A549 (cell line): ENCODE measurements at regions not wholly inside any gene's neighbourhood (a gene's known extent, or its start where the extent isn't known, plus 50 kb on each side); places are given as distances from the start of the nearest gene placed in this dataset.

Source experiments
- ATAC-seq, 2 experiments: fragments of 200-7000 bp in 1 of 2; fragments of >200 bp in 1 of 2; cut with Nextera tagmentation in 1 of 2; cut with Tn5 transposase in 1 of 2; 3 replicates each; pipeline versions ENCODE4 v1.8.0 to v1.9.1; 2018 to 2020; ENCODE audit warnings: mild to moderate bottlenecking in 1 of 2, moderate library complexity in 1 of 2
- CTCF ChIA-PET: fragments of 300-600 bp; sonication (Branson Sonifier 250); formaldehyde crosslinking; extraction: SDS; loops from one replicate; lab custom pipeline; 2021; ENCODE audit warnings: antibody characterized with exemption, inconsistent platforms; lab: Yijun Ruan, JAX
- POLR2A ChIA-PET: fragments of 350-600 bp; formaldehyde crosslinking; extraction: SDS; loops from one replicate; lab custom pipeline; 2021; ENCODE audit warnings: antibody characterized with exemption, inconsistent platforms; lab: Yijun Ruan, JAX
- DNase-seq, 2 experiments: peaks; one replicate each; pipeline versions ENCODE4 v3.0.0 to v3.0.0-alpha.2; 2011 to 2016; ENCODE audit warnings: low read depth in 1 of 2, low spot score in 1 of 2
- FAIRE-seq: peaks from 2 replicates; lab custom pipeline; 2011; peaks lifted over from hg19 to GRCh38; lab: Jason Lieb, UNC
- H3K27ac ChIP-seq, 2 experiments: fragments of >200 bp; sonication (Bioruptor Twin); formaldehyde crosslinking; 3 replicates each; pipeline ENCODE4 v1.5.1; 2016 to 2017
- H3K4me1 ChIP-seq: fragments of >200 bp; sonication (Bioruptor Twin); formaldehyde crosslinking; 3 replicates; pipeline ENCODE4 v1.6.1; 2016
- H3K4me2 ChIP-seq: fragments of >200 bp; sonication (Bioruptor Twin); formaldehyde crosslinking; 3 replicates; pipeline ENCODE4 v1.6.1; 2016
- H3K4me3 ChIP-seq: fragments of >200 bp; sonication (Bioruptor Twin); formaldehyde crosslinking; 3 replicates; pipeline ENCODE4 v1.5.1; 2016
- H3K9me3 ChIP-seq: fragments of >200 bp; sonication (Bioruptor Twin); formaldehyde crosslinking; 3 replicates; pipeline ENCODE4 v1.6.1; 2016
- BCL3 ChIP-seq: fragments of >200 bp; sonication (Bioruptor Twin); formaldehyde crosslinking; IDR thresholded peaks from 3 replicates; pipeline ENCODE4 v1.6.1; 2016
- CHD4 ChIP-seq: fragments of 200-600 bp; sonication (generic); IDR thresholded peaks from 2 replicates; pipeline ENCODE4 v1.6.1; 2016; ENCODE audit warnings: antibody characterized with exemption, mild to moderate bottlenecking, borderline replicate concordance
- EHMT2 ChIP-seq: fragments of 200-600 bp; sonication (generic); IDR thresholded peaks from 2 replicates; pipeline ENCODE4 v1.6.1; 2016; ENCODE audit warnings: antibody characterized with exemption, low read depth, mild to moderate bottlenecking, moderate library complexity
- ELK1 ChIP-seq: fragments of 150-350 bp; IDR thresholded peaks from 2 replicates; pipeline ENCODE4 v1.6.1; 2014; ENCODE audit warnings: low read depth, mild to moderate bottlenecking, low read length
- EP300 ChIP-seq, 2 experiments: fragments of >200 bp; sonication (Bioruptor Twin); formaldehyde crosslinking; IDR thresholded peaks; 2 replicates in 1 of 2; 3 replicates in 1 of 2; pipeline ENCODE4 v1.6.1; 2016 to 2017
- ESRRA ChIP-seq: fragments of 150-350 bp; IDR thresholded peaks from 2 replicates; pipeline ENCODE4 v1.6.1; 2014; ENCODE audit warnings: mild to moderate bottlenecking, low read length, borderline replicate concordance
- FOSB ChIP-seq: fragments of 250-450 bp; sonication (Bioruptor Pico); IDR thresholded peaks from 2 replicates; pipeline ENCODE4 v1.5.0; 2020; ENCODE audit warnings: mild to moderate bottlenecking, moderate library complexity
- FOXS1 ChIP-seq: fragments of 250-450 bp; sonication (Bioruptor Pico); IDR thresholded peaks from 2 replicates; pipeline ENCODE4 v1.5.0; 2020; ENCODE audit warnings: mild to moderate bottlenecking, moderate library complexity
- GATA3 ChIP-seq: IDR thresholded peaks from 2 replicates; pipeline ENCODE4 v1.6.1; 2012; ENCODE audit warnings: borderline replicate concordance
- HEYL ChIP-seq: fragments of 250-450 bp; sonication (Bioruptor Pico); IDR thresholded peaks from 2 replicates; pipeline ENCODE4 v1.8.0; 2021; ENCODE audit warnings: mild to moderate bottlenecking, moderate library complexity
- JUNB ChIP-seq: fragments of >200 bp; sonication (Bioruptor Twin); formaldehyde crosslinking; IDR thresholded peaks from 2 replicates; pipeline ENCODE4 v1.6.1; 2016
- KDM5A ChIP-seq: fragments of 200-600 bp; sonication (generic); IDR thresholded peaks from 2 replicates; pipeline ENCODE4 v1.6.1; 2016; ENCODE audit warnings: antibody characterized with exemption, mild to moderate bottlenecking
- MAFK ChIP-seq: fragments of 450-650 bp; IDR thresholded peaks from 2 replicates; pipeline ENCODE4 v1.6.1; 2014; ENCODE audit not compliant: partially characterized antibody
- MAZ ChIP-seq: fragments of 150-350 bp; IDR thresholded peaks from 2 replicates; pipeline ENCODE4 v1.6.1; 2014; ENCODE audit warnings: antibody characterized with exemption, low read depth, low read length, borderline replicate concordance
- MYC ChIP-seq: IDR thresholded peaks from 2 replicates; pipeline ENCODE4 v1.6.1; 2012; ENCODE audit warnings: mild to moderate bottlenecking, inconsistent platforms, low read length, improper control_type of control experiment, borderline replicate concordance
- PHF8 ChIP-seq: fragments of 200-600 bp; sonication (generic); IDR thresholded peaks from 2 replicates; pipeline ENCODE4 v1.6.1; 2016; ENCODE audit warnings: low read depth, mild to moderate bottlenecking, antibody characterized with exemption, moderate library complexity, borderline replicate concordance
- RAD21 ChIP-seq, 2 experiments: fragments of >200 bp in 1 of 2; sonication (Bioruptor Twin) in 1 of 2; formaldehyde crosslinking in 1 of 2; IDR thresholded peaks in 1 of 2; conservative IDR thresholded peaks in 1 of 2; 2 replicates in 1 of 2; 3 replicates in 1 of 2; pipeline ENCODE4 v1.6.1; 2012 to 2018; ENCODE audit warnings: inconsistent platforms in 1 of 2
- RFX5 ChIP-seq: fragments of 450-650 bp; IDR thresholded peaks from 2 replicates; pipeline ENCODE4 v1.7.1; 2014; ENCODE audit warnings: antibody characterized with exemption, mild to moderate bottlenecking, moderate library complexity
- ZFP36 ChIP-seq: fragments of 450-650 bp; IDR thresholded peaks from 2 replicates; pipeline ENCODE4 v1.6.1; 2014; ENCODE audit warnings: borderline replicate concordance; ENCODE audit not compliant: partially characterized antibody
- WGBS: methylation state at CpG from one replicate; pipeline ENCODE4 v1.1.6; 2017; ENCODE audit errors: missing lambda C conversion rate; 5-methylcytosine and 5-hydroxymethylcytosine counted together
- TF ChIP-seq, protein P1 (sequence below): fragments of 450-650 bp; IDR thresholded peaks from 2 replicates; pipeline ENCODE4 v1.6.1; 2014; ENCODE audit warnings: antibody characterized with exemption

GRCh38 chr12:116458492-116458891, 100.7 kb upstream of the MAP1LC3B2 start:
- FAIRE-seq (no peak), ATAC-seq (no peak), DNase-seq (no peak)
- ChIA-PET POLR2A (no interaction called here), CTCF (no interaction called here)
- H3K4me2 ChIP-seq, result no peak overlapping the region
- no peaks in the 10 kb centered on the region for H3K9me3 ChIP-seq
- no peak for TF ChIP-seq ESRRA
- TF ChIP-seq, protein P1, sequence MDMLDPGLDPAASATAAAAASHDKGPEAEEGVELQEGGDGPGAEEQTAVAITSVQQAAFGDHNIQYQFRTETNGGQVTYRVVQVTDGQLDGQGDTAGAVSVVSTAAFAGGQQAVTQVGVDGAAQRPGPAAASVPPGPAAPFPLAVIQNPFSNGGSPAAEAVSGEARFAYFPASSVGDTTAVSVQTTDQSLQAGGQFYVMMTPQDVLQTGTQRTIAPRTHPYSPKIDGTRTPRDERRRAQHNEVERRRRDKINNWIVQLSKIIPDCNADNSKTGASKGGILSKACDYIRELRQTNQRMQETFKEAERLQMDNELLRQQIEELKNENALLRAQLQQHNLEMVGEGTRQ, result peak; percentile 53
- H3K4me1 ChIP-seq, result peaks cover 30% of the 10 kb centered on the region
- no peak overlapping the region for H3K4me3 ChIP-seq
- peak overlapping the region in 1 of 2 experiments; percentile 31; a peak in 1 of 6 replicates for H3K27ac ChIP-seq
- WGBS, result 88% methylated on average over 11 of the region's 12 CpGs

GRCh38 chr12:116459011-116459875, 99.9 kb upstream of the MAP1LC3B2 start:
- Histone ChIP-seq H3K4me3 (no peak overlapping the region), H3K9me3 (no peaks in the 10 kb centered on the region)
- TF ChIP-seq BCL3 (no peak), MYC (no peak), PHF8 (no peak), MAFK (no peak), EHMT2 (no peak), ZFP36 (no peak), KDM5A (no peak), JUNB (no peak), RAD21 (conservative IDR thresholded peaks at IDR 0.05 in 1 of 2, IDR thresholded peaks at IDR 0.05 in 1 of 2) (no peak), FOXS1 (CRISPR knock-in tag) (no peak), EP300 (IDR thresholded peaks at IDR 0.05) (no peak), MAZ (no peak), GATA3 (no peak), FOSB (no peak), HEYL (CRISPR knock-in tag) (no peak), CHD4 (no peak), RFX5 (no peak)
- TF ChIP-seq, all 56 proteins: peak for 0
- Histone ChIP-seq H3K4me1 (peaks cover 29% of the 10 kb centered on the region), H3K27ac (peak overlapping the region in 1 of 2 experiments; percentile 31; a peak in 1 of 6 replicates), H3K4me2 (no peak overlapping the region)
- ChIA-PET CTCF (no interaction called here), POLR2A (no interaction called here)
- WGBS, result 90% methylated on average over 21 of the region's 21 CpGs
- no peak for ATAC-seq
- no peak for FAIRE-seq
- DNase-seq, result no peak

DNA sequence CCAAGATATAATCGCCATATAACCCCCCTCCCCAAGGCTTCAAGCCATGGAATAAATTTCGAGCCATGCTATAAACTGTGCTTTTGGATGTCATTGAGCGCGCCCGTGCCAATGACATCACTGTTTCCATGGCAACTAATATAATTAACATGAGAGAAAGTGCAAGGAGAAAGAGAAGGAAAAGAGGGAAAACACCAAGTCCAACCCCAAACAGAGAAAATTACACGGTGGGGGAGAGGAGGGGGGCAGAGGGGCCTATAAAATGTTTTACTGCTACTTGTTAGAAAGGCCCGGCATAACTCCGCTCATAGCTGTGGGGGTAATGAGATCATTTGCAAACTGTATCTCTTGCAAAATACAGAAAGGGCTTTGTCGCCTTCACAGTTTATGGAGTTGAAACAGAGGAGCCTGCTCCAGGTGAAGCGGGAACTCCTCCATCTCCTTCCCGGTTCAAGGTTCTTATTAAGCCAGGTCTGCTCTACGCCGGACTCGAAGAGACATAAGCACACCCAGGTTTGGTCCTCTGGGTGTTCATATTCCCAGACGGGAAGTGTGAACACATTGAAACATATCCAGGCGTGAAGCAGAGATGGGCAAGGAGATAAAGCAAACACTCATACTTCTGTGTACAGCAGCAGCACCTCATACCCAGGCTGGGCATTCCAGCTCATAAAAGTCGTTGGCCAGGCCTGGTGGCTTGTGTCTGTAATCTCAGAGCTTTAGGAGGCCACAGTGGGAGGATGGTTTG, 99.1 kb upstream of the MAP1LC3B2 start:
- FAIRE-seq, result no peak
- ATAC-seq, result no peak

More for the DNA sequence above, 99.1 kb upstream of the MAP1LC3B2 start:
- ChIA-PET CTCF (interaction anchor here (0.6 to 1.0 kb wide), 2 partner anchors 13 to 95 kb away, joined by 3 read pairs; no protein-coding TSS in a partner anchor), POLR2A (no interaction called here)
- DNase-seq, result no peak
- H3K9me3 ChIP-seq, result no peaks in the 10 kb centered on the region
- TF ChIP-seq ELK1 (no peak), GATA3 (peak; percentile 22; the same call in 1 of the 2 replicates), EP300 (IDR thresholded peaks at IDR 0.05) (no peak), RFX5 (peak; percentile 83)
- H3K4me3 ChIP-seq, result no peak overlapping the region
- 81% methylated on average over 17 of the region's 17 CpGs for WGBS
- peak overlapping the region in 1 of 2 experiments; percentile 26; a peak in 2 of 6 replicates for H3K27ac ChIP-seq
- H3K4me1 ChIP-seq, result peaks cover 21% of the 10 kb centered on the region
- no peak overlapping the region for H3K4me2 ChIP-seq
